Neuron (in vitro differentiated cells): ENCODE measurements at regions not wholly inside any gene's neighbourhood (a gene's known extent, or its start where the extent isn't known, plus 50 kb on each side); places are given as distances from the start of the nearest gene placed in this dataset.

Experiments
- H2AFZ ChIP-seq: one replicate; pipeline ENCODE4 v1.6.1; 2013; ENCODE audit warnings: low read depth, mild to moderate bottlenecking, inconsistent platforms, low read length, moderate library complexity
- H3K27me3 ChIP-seq: one replicate; pipeline ENCODE4 v1.6.1; 2013; ENCODE audit warnings: low read length; ENCODE audit not compliant: insufficient read depth
- H3K36me3 ChIP-seq: one replicate; pipeline ENCODE4 v1.6.1; 2013; ENCODE audit warnings: low read length; ENCODE audit not compliant: insufficient read depth
- H3K4me1 ChIP-seq: one replicate; pipeline ENCODE4 v1.6.1; 2013; ENCODE audit warnings: low read length; ENCODE audit not compliant: insufficient read depth
- H3K4me3 ChIP-seq: 2 replicates; pipeline ENCODE4 v1.5.1; 2013; ENCODE audit warnings: mild to moderate bottlenecking, low read length, moderate library complexity
- H3K9me3 ChIP-seq: one replicate; pipeline ENCODE4 v1.6.1; 2013; ENCODE audit warnings: low read length

GRCh38 chr18:40222776-40223175 is 1732.3 kb upstream of the PIK3C3 start:
- Histone ChIP-seq H3K4me3 (no peak overlapping the region), H2AFZ (peak overlapping the region; percentile 54), H3K4me1 (peaks cover 7% of the 10 kb centered on the region), H3K9me3 (no peaks in the 10 kb centered on the region), H3K27me3 (no peaks in the 10 kb centered on the region), H3K36me3 (no peaks in the 10 kb centered on the region)

GRCh38 chr18:40216856-40217255 is 1738.2 kb upstream of the PIK3C3 start:
- Histone ChIP-seq H3K9me3 (no peaks in the 10 kb centered on the region), H3K4me1 (peaks cover 13% of the 10 kb centered on the region), H3K4me3 (no peak overlapping the region), H3K27me3 (no peaks in the 10 kb centered on the region), H3K36me3 (no peaks in the 10 kb centered on the region), H2AFZ (no peak overlapping the region)

GRCh38 chr18:40215979-40216378 is 1739.1 kb upstream of the PIK3C3 start:
- H3K9me3 ChIP-seq, result no peaks in the 10 kb centered on the region
- H3K27me3 ChIP-seq, result no peaks in the 10 kb centered on the region
- H3K4me3 ChIP-seq, result no peak overlapping the region
- peaks cover 17% of the 10 kb centered on the region for H3K4me1 ChIP-seq
- no peaks in the 10 kb centered on the region for H3K36me3 ChIP-seq
- no peak overlapping the region for H2AFZ ChIP-seq

GRCh38 chr18:40210696-40211095 is 1744.3 kb upstream of the PIK3C3 start:
- Histone ChIP-seq H3K27me3 (no peaks in the 10 kb centered on the region), H3K36me3 (no peaks in the 10 kb centered on the region), H3K4me3 (no peak overlapping the region), H3K4me1 (peaks cover 17% of the 10 kb centered on the region), H2AFZ (no peak overlapping the region), H3K9me3 (no peaks in the 10 kb centered on the region)

GRCh38 chr18:40208958-40209357 is 1746.1 kb upstream of the PIK3C3 start:
- Histone ChIP-seq H3K4me3 (no peak overlapping the region), H3K27me3 (no peaks in the 10 kb centered on the region), H3K36me3 (no peaks in the 10 kb centered on the region), H3K4me1 (peaks cover 17% of the 10 kb centered on the region), H2AFZ (no peak overlapping the region), H3K9me3 (no peaks in the 10 kb centered on the region)

GRCh38 chr18:40197711-40198110 is 1757.3 kb upstream of the PIK3C3 start:
- Histone ChIP-seq H3K4me1 (no peaks in the 10 kb centered on the region), H3K27me3 (no peaks in the 10 kb centered on the region), H2AFZ (no peak overlapping the region), H3K36me3 (no peaks in the 10 kb centered on the region), H3K9me3 (no peaks in the 10 kb centered on the region), H3K4me3 (no peak overlapping the region)

GRCh38 chr18:40186677-40187076 is 1768.4 kb upstream of the PIK3C3 start:
- no peaks in the 10 kb centered on the region for H3K36me3 ChIP-seq
- no peak overlapping the region for H3K4me3 ChIP-seq
- no peaks in the 10 kb centered on the region for H3K27me3 ChIP-seq
- H3K9me3 ChIP-seq, result no peaks in the 10 kb centered on the region
- no peak overlapping the region for H2AFZ ChIP-seq
- no peaks in the 10 kb centered on the region for H3K4me1 ChIP-seq

GRCh38 chr18:40179729-40180461 is 1775.1 kb upstream of the PIK3C3 start:
- Histone ChIP-seq H3K4me1 (peaks cover 28% of the 10 kb centered on the region), H2AFZ (no peak overlapping the region), H3K4me3 (no peak overlapping the region)

GRCh38 chr18:40168026-40168425 is 1787.0 kb upstream of the PIK3C3 start:
- no peaks in the 10 kb centered on the region for H3K36me3 ChIP-seq
- H2AFZ ChIP-seq, result no peak overlapping the region
- H3K4me3 ChIP-seq, result no peak overlapping the region
- peaks cover 5% of the 10 kb centered on the region for H3K4me1 ChIP-seq
- no peaks in the 10 kb centered on the region for H3K27me3 ChIP-seq
- no peaks in the 10 kb centered on the region for H3K9me3 ChIP-seq

More at GRCh38 chr18:40179729-40180461, 1775.1 kb upstream of the PIK3C3 start:
- no peaks in the 10 kb centered on the region for H3K36me3 ChIP-seq
- H3K9me3 ChIP-seq, result no peaks in the 10 kb centered on the region
- no peaks in the 10 kb centered on the region for H3K27me3 ChIP-seq

GRCh38 chr18:40163254-40163653 is 1791.8 kb upstream of the PIK3C3 start:
- H3K9me3 ChIP-seq, result no peaks in the 10 kb centered on the region
- no peaks in the 10 kb centered on the region for H3K36me3 ChIP-seq
- H3K27me3 ChIP-seq, result no peaks in the 10 kb centered on the region
- H3K4me3 ChIP-seq, result no peak overlapping the region
- peaks cover 4% of the 10 kb centered on the region for H3K4me1 ChIP-seq
- no peak overlapping the region for H2AFZ ChIP-seq

GRCh38 chr18:40160361-40160760 is 1794.7 kb upstream of the PIK3C3 start:
- H3K4me1 ChIP-seq, result peaks cover 4% of the 10 kb centered on the region
- no peak overlapping the region for H3K4me3 ChIP-seq

GRCh38 chr18:40159141-40160017 is 1795.7 kb upstream of the PIK3C3 start:
- Histone ChIP-seq H3K9me3 (no peaks in the 10 kb centered on the region), H3K27me3 (no peaks in the 10 kb centered on the region), H3K36me3 (no peaks in the 10 kb centered on the region), H2AFZ (no peak overlapping the region), H3K4me1 (peaks cover 4% of the 10 kb centered on the region), H3K4me3 (no peak overlapping the region)

More at GRCh38 chr18:40160361-40160760, 1794.7 kb upstream of the PIK3C3 start:
- Histone ChIP-seq H3K27me3 (no peaks in the 10 kb centered on the region), H3K36me3 (no peaks in the 10 kb centered on the region), H2AFZ (no peak overlapping the region), H3K9me3 (no peaks in the 10 kb centered on the region)

GRCh38 chr18:40157120-40157519 is 1797.9 kb upstream of the PIK3C3 start:
- Histone ChIP-seq H3K4me1 (peaks cover 4% of the 10 kb centered on the region), H2AFZ (no peak overlapping the region), H3K27me3 (no peaks in the 10 kb centered on the region), H3K36me3 (no peaks in the 10 kb centered on the region), H3K9me3 (no peaks in the 10 kb centered on the region), H3K4me3 (no peak overlapping the region)
